Heart left ventricle (tissue), 16 donors: ENCODE measurements at regions not wholly inside any gene's neighbourhood (a gene's known extent, or its start where the extent isn't known, plus 50 kb on each side); places are given as distances from the start of the nearest gene placed in this dataset.

Experiments used
- ATAC-seq, 4 donors: fragments of 200-7000 bp; cut with Tn5 transposase; one replicate each; pipeline ENCODE4 v1.9.1; 2020 to 2022; ENCODE audit warnings: moderate library complexity in 4 of 4, mild to moderate bottlenecking in 3 of 4, moderate number of reproducible peaks in 1 of 4
- DNase-seq, 5 donors: peaks; one replicate each; pipeline ENCODE4 v3.0.0-alpha.2; 2020
- H3K27ac ChIP-seq, 12 donors: fragments of 200-600 bp; sonication (generic) in 4 of 12; one replicate each; pipeline versions ENCODE4 v1.5.0 to v1.8.0; 2016 to 2022; ENCODE audit warnings: mild to moderate bottlenecking in 2 of 12
- H3K27me3 ChIP-seq, 9 donors: fragments of 200-600 bp; sonication (generic) in 2 of 9; one replicate each; pipeline versions ENCODE4 v1.5.1 to v1.8.0; 2016 to 2022; ENCODE audit warnings: mild to moderate bottlenecking in 3 of 9
- H3K36me3 ChIP-seq, 9 donors: fragments of 200-600 bp; sonication (generic) in 2 of 9; one replicate each; pipeline versions ENCODE4 v1.5.0 to v1.8.0; 2018 to 2022; ENCODE audit warnings: mild to moderate bottlenecking in 2 of 9
- H3K4me1 ChIP-seq, 12 donors: fragments of 200-600 bp; sonication (generic) in 4 of 12; one replicate each; pipeline versions ENCODE4 v1.5.0 to v1.8.0; 2016 to 2022; ENCODE audit warnings: mild to moderate bottlenecking in 3 of 12
- H3K4me3 ChIP-seq, 12 donors: fragments of 200-600 bp; sonication (generic) in 4 of 12; one replicate each; pipeline versions ENCODE4 v1.5.0 to v1.8.0; 2017 to 2022; ENCODE audit warnings: mild to moderate bottlenecking in 9 of 12, moderate library complexity in 4 of 12
- H3K9me3 ChIP-seq, 12 donors: fragments of 200-600 bp; sonication (generic) in 4 of 12; one replicate each; pipeline versions ENCODE4 v1.5.0 to v1.8.0; 2016 to 2022; ENCODE audit warnings: mild to moderate bottlenecking in 1 of 12
- POLR2A ChIP-seq, 2 donors: fragments of 450-650 bp; IDR thresholded peaks; one replicate each; pipeline ENCODE4 v1.6.1; 2017; ENCODE audit warnings: antibody characterized with exemption in 2 of 2, mild to moderate bottlenecking in 2 of 2, moderate library complexity in 2 of 2
- WGBS, 4 donors: extraction: QIAGEN DNeasy Blood & Tissue Kit in 2 of 4; methylation state at CpG; one replicate each; pipeline versions ENCODE4 v1.1.5 to v1.1.7; 2013 to 2018; 5-methylcytosine and 5-hydroxymethylcytosine counted together
- intact Hi-C, 10 donors: fragments of 100-400 bp; cut with DNase I; formaldehyde crosslinking; loops; one replicate each; pipeline versions ENCODE4 v1.11.1 to v1.14.2; 2022
- TF ChIP-seq, protein P1 (sequence below), 12 donors: fragments of 200-600 bp; sonication (generic) in 4 of 12; IDR thresholded peaks; one replicate each; pipeline versions ENCODE4 v1.5.0 to v1.8.0; 2018 to 2022; ENCODE audit warnings: antibody characterized with exemption in 12 of 12, mild to moderate bottlenecking in 5 of 12
- donor health status: ischemic (EF 13 %, LVEDD 7.1; RV severe dilation, severe dysfunction).
- donor health status: healthy with polysubstance abuse.
- donor health status: DM: no; HTN: yes; CAD: no.
- donor health status: DM: no; HTN: no; CAD: no.
- donor health status: ischemic (EF 25% LVEDD 6.9; RV normal size, moderate dysfunction).
- donor health status: ischemic (EF 25% LVEDD 5.7; RV mildly dilated, moderate dysfunction).
- donor health status: healthy.
- donor health status: DM: yes; HTN: yes; CAD: no.
- donor health status: ischemic (EF 35%, LVEDD 5.7; RV mildly dilated, moderate dysfunction).
- donor health status: nonischemic (EF 11% LVEDD 7.7; RV severe dilation, severe dysfunction).
- donor health status: DM: yes; HTN: yes; CAD: no.
- donor health status: PGD.
- donor health status: ischemic (EF 29% LVEDD 5.4; RV normal size, mild dysfunction).
- donor health status: nonischemic (EF 23%, LVEDD 6.1; RV moderate dilation, normal function).

DNA sequence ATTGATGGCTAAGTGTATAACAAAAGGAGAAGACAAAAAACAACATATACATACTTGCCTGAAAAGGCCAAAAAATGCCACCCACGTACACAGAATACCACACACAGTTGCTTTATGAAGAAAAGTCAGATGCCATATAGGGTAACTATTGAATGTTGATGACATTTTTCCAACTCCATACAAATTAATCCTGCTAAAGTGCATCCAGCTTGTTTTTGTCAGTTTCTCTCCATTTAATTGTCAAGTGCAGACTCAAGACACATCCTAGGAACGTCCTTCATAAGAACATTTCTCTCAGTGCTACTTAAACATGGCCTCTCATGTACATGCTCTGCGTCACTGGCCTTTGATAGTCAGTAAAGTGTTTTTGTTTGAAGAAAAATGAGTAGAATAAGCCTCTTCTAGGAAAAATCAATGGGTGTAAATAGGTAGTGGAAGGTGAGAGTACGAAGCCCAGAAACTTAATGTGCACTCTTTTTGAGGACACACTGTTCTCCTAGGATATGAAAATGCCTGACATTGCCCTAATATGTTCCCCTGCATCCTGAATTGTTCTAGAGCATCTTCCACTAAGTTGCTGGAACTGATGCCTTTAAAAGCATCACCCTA is 267.4 kb upstream of the ATP11B start:
- WGBS, 4 donors: 71 to 78% (median 75%) methylated on average over 4 of the region's 4 CpGs
- TF ChIP-seq, protein P1, sequence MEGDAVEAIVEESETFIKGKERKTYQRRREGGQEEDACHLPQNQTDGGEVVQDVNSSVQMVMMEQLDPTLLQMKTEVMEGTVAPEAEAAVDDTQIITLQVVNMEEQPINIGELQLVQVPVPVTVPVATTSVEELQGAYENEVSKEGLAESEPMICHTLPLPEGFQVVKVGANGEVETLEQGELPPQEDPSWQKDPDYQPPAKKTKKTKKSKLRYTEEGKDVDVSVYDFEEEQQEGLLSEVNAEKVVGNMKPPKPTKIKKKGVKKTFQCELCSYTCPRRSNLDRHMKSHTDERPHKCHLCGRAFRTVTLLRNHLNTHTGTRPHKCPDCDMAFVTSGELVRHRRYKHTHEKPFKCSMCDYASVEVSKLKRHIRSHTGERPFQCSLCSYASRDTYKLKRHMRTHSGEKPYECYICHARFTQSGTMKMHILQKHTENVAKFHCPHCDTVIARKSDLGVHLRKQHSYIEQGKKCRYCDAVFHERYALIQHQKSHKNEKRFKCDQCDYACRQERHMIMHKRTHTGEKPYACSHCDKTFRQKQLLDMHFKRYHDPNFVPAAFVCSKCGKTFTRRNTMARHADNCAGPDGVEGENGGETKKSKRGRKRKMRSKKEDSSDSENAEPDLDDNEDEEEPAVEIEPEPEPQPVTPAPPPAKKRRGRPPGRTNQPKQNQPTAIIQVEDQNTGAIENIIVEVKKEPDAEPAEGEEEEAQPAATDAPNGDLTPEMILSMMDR (IDR thresholded peaks at IDR 0.05): no peak
- no peak for TF ChIP-seq POLR2A (IDR thresholded peaks at IDR 0.05)

DNA sequence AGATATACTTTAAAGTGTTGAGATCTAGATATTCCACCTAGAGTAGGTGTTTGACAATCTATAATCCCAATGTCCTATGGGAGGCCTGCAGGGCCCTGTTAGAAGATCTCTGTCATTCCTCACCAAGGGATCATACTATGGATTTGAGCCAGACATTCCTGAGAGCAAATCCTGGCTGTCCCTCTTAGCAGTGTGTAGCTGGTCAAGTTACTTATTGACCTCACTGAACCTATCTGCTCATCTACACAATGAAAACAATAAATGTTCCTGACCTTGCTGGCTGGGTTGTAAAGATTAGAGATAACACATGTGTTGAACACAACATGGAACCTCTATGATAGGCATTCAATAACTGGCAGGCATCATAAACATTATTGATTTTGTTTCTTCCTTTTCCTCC is 265.6 kb upstream of the ATP11B start:
- H3K4me3 ChIP-seq: no peak overlapping the region
- intact Hi-C loops: no loop called here
- no peaks in the 10 kb centered on the region for H3K36me3 ChIP-seq
- no peak overlapping the region for H3K27ac ChIP-seq
- ATAC-seq (no peak), DNase-seq (no peak)
- no peaks in the 10 kb centered on the region for H3K27me3 ChIP-seq
- H3K4me1 ChIP-seq: no peaks in the 10 kb centered on the region
- TF ChIP-seq, protein P1 (IDR thresholded peaks at IDR 0.05): no peak
- no peak for TF ChIP-seq POLR2A (IDR thresholded peaks at IDR 0.05)
- H3K9me3 ChIP-seq: no peaks in the 10 kb centered on the region

More for the DNA sequence above, 267.4 kb upstream of the ATP11B start:
- H3K27ac ChIP-seq: no peak overlapping the region
- no peak overlapping the region for H3K4me3 ChIP-seq
- ATAC-seq (no peak), DNase-seq (no peak)
- intact Hi-C loops: no loop called here
- H3K9me3 ChIP-seq: no peaks in the 10 kb centered on the region
- H3K27me3 ChIP-seq: no peaks in the 10 kb centered on the region
- H3K36me3 ChIP-seq: no peaks in the 10 kb centered on the region
- no peaks in the 10 kb centered on the region for H3K4me1 ChIP-seq

DNA sequence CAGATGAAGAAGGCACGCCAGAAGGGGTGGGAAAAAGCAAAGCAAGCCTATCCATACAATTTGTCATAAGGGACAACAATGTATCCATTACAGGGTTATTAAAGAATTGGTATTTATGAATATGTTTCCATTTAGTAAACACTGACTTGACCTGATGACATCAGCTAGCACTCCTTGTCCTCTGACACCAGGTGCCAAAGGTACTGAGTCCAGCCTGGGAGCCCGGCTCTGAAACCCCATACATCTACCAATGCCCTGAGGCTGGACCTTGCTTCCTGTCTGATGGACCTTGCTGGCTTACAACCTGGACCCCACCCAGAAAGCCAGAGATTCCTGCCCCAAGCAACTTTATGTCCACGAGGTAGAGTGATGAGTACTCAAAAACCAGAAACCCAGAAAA is 263.0 kb upstream of the ATP11B start:
- no peaks in the 10 kb centered on the region for H3K4me1 ChIP-seq
- TF ChIP-seq POLR2A (IDR thresholded peaks at IDR 0.05): no peak
- TF ChIP-seq, protein P1 (IDR thresholded peaks at IDR 0.05): no peak
- intact Hi-C loops: no loop called here
- no peak for ATAC-seq
- 74 to 82% (median 79%) methylated on average over 3 of the region's 3 CpGs for WGBS, 4 donors
- no peak overlapping the region for H3K4me3 ChIP-seq
- no peaks in the 10 kb centered on the region for H3K36me3 ChIP-seq
- H3K27me3 ChIP-seq: no peaks in the 10 kb centered on the region
- no peak overlapping the region for H3K27ac ChIP-seq
- DNase-seq: no peak
- H3K9me3 ChIP-seq: no peaks in the 10 kb centered on the region

DNA sequence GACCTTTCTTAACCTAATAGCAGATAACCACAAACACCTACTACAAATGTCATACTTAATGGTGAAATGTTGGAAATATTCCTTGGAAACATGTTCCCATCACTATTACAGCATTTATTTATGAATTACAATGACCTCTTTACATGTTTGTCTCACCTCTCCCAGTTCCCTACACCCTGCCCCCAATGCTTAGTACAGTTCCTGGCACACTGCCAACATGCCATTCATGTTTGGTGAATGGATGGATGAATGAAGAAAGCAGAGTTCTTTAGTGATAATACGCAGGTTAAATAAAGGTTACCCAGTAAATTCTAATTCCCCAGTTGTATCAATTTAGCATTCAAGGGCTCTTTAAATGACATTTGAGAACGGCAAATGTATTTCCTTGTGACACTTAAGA is 259.9 kb upstream of the ATP11B start:
- DNase-seq (no peak), ATAC-seq (no peak)
- intact Hi-C loops: no loop called here
- Histone ChIP-seq H3K27me3 (no peaks in the 10 kb centered on the region), H3K36me3 (no peaks in the 10 kb centered on the region), H3K27ac (no peak overlapping the region), H3K4me1 (no peaks in the 10 kb centered on the region), H3K4me3 (no peak overlapping the region), H3K9me3 (no peaks in the 10 kb centered on the region)
- no peak for TF ChIP-seq POLR2A (IDR thresholded peaks at IDR 0.05)
- TF ChIP-seq, protein P1 (IDR thresholded peaks at IDR 0.05): no peak
- WGBS, 4 donors: 27 to 31% (median 29%) methylated on average over 2 of the region's 2 CpGs
